Colonic mucosa (tissue), 4 donors: ENCODE measurements at regions not wholly inside any gene's neighbourhood (a gene's known extent, or its start where the extent isn't known, plus 50 kb on each side); places are given as distances from the start of the nearest gene placed in this dataset.

ENCODE experiments used
- DNase-seq: peaks from one replicate; pipeline ENCODE4 v3.0.0-alpha.2; 2020
- H3K27ac ChIP-seq: fragments of 200-600 bp; one replicate; pipeline ENCODE4 v1.8.0; 2021
- H3K27me3 ChIP-seq: fragments of 200-600 bp; one replicate; pipeline ENCODE4 v1.8.0; 2021
- H3K36me3 ChIP-seq: fragments of 200-600 bp; one replicate; pipeline ENCODE4 v1.8.0; 2021
- H3K4me1 ChIP-seq: fragments of 200-600 bp; one replicate; pipeline ENCODE4 v1.8.0; 2021; ENCODE audit warnings: mild to moderate bottlenecking
- H3K4me3 ChIP-seq: fragments of 200-600 bp; one replicate; pipeline ENCODE4 v1.8.0; 2021
- H3K9ac ChIP-seq, 2 donors: one replicate each; pipeline ENCODE4 v1.7.0; 2013; ENCODE audit warnings: control low read depth in 2 of 2, low read depth in 2 of 2, low read length in 2 of 2
- H3K9me3 ChIP-seq: fragments of 200-600 bp; one replicate; pipeline ENCODE4 v1.8.0; 2021
- intact Hi-C: fragments of 100-400 bp; cut with DNase I; formaldehyde crosslinking; loops from one replicate; pipeline ENCODE4 v1.14.1; 2022
- TF ChIP-seq, protein P1 (sequence below): fragments of 200-600 bp; IDR thresholded peaks from one replicate; pipeline ENCODE4 v1.8.0; 2022; ENCODE audit warnings: antibody characterized with exemption, mild to moderate bottlenecking
- donor health status: healthy.
- donor health status: DM: no; HTN: no; CAD: no.
- donor health status: DM: no; HTN: no; CAD: no.

DNA sequence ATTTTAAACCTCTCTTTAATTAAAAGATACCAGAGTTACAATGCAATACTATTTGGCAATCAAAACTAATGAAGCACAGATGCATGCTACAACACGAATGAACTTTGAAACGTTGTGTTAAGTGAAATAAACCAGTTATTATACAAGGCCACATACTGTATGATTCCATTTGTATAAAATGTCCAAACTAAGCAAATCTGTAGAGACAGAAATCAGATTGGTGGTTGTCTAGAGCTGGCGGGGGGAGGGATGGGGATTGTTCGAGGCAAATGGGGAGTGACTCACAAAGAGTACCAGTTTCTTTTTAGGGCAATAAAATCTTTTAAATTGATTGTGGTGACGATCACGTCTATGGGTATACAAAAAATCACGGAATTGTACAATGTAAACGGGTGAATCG lies 677.0 kb downstream of the NTRK3 start:
- intact Hi-C loops, result no loop called here
- H3K9me3 ChIP-seq, result no peaks in the 10 kb centered on the region
- H3K4me1 ChIP-seq, result no peaks in the 10 kb centered on the region
- no peak overlapping the region for H3K27ac ChIP-seq
- H3K36me3 ChIP-seq, result no peaks in the 10 kb centered on the region
- no peak for DNase-seq
- no peak overlapping the region for H3K4me3 ChIP-seq
- H3K9ac ChIP-seq, result no peak overlapping the region
- TF ChIP-seq, protein P1, sequence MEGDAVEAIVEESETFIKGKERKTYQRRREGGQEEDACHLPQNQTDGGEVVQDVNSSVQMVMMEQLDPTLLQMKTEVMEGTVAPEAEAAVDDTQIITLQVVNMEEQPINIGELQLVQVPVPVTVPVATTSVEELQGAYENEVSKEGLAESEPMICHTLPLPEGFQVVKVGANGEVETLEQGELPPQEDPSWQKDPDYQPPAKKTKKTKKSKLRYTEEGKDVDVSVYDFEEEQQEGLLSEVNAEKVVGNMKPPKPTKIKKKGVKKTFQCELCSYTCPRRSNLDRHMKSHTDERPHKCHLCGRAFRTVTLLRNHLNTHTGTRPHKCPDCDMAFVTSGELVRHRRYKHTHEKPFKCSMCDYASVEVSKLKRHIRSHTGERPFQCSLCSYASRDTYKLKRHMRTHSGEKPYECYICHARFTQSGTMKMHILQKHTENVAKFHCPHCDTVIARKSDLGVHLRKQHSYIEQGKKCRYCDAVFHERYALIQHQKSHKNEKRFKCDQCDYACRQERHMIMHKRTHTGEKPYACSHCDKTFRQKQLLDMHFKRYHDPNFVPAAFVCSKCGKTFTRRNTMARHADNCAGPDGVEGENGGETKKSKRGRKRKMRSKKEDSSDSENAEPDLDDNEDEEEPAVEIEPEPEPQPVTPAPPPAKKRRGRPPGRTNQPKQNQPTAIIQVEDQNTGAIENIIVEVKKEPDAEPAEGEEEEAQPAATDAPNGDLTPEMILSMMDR, result no peak
- H3K27me3 ChIP-seq, result no peaks in the 10 kb centered on the region

DNA sequence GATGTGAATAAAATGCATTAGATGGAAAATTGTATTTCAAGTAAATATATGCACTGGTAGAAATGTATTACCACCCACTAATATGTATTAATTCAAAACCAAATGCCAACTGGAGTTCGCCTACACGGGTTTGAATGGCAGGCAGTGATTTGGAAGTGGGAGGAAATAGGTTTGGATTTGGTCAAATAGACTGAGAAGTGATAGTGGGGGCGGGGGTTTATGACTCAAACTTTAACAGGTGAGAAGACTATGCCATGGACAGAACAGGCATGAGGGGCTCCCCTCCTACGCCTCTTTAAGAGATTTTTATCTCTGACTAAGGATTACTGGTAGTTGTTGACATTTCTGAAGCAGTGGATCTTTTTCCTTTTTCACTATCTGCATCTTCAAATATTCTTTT lies 677.8 kb downstream of the NTRK3 start:
- DNase-seq, result no peak
- H3K9ac ChIP-seq, result no peak overlapping the region
- no peak overlapping the region for H3K4me3 ChIP-seq
- H3K4me1 ChIP-seq, result no peaks in the 10 kb centered on the region
- TF ChIP-seq, protein P1, result no peak
- H3K36me3 ChIP-seq, result no peaks in the 10 kb centered on the region
- H3K9me3 ChIP-seq, result no peaks in the 10 kb centered on the region
- intact Hi-C loops, result no loop called here
- no peaks in the 10 kb centered on the region for H3K27me3 ChIP-seq
- H3K27ac ChIP-seq, result no peak overlapping the region

DNA sequence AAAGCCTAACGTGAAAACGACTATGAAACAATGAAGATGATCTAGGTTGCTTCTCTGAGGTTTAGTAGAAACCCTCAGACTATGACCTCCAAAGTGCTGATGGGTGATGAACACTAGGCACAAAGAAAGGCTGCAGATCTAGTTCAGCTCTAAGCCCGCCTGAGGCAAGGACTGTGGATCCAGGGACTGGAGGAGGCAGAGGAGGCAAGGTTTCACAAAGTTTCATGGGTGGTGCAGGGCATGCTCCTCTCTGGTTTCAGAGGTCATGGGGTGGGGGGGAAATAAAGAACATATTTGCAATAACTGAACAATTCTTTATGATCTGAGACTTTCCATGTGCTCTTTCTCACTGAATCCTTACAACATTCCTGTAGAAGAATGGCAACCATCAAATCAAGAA lies 679.2 kb downstream of the NTRK3 start:
- Histone ChIP-seq H3K9me3 (no peaks in the 10 kb centered on the region), H3K4me1 (no peaks in the 10 kb centered on the region), H3K27me3 (no peaks in the 10 kb centered on the region), H3K9ac (no peak overlapping the region), H3K27ac (no peak overlapping the region), H3K36me3 (no peaks in the 10 kb centered on the region), H3K4me3 (no peak overlapping the region)
- intact Hi-C loops, result no loop called here
- TF ChIP-seq, protein P1, result no peak
- DNase-seq, result no peak

DNA sequence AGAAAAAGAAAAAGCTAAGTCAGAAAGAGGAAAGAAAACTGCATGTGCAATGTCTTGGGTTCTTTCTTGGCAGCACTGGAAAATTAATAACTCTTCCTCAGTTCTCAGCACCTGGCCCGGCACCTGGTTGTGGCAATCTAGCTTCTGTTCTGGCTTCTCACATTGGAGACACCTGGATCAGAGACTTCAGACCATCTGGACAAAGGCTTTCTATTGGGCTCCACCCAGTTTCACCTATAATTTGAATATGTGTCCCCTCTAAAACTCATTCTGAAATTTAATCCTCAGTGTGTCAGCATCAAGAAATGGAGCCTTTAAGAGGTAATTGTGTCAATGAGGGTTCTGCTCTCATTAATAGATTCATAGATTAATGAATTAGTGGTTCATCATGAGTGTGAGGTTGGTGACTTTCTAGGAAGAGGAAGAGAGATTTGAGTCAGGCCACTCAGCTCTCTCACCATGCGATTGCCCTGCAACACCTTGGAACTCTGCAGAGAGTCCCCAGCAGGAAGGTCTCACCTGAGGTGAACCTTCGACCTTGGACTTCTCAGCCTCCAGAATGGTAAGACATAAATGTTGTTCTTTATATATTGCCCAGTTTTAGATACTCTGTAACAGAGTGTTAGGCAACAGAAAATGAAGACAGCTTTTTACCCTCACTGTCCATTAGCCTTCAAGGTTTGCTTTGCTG lies 679.9 kb downstream of the NTRK3 start:
- intact Hi-C loops, result no loop called here
- TF ChIP-seq, protein P1, result no peak
- DNase-seq, result no peak
- no peak overlapping the region for H3K4me3 ChIP-seq
- no peaks in the 10 kb centered on the region for H3K9me3 ChIP-seq
- H3K36me3 ChIP-seq, result no peaks in the 10 kb centered on the region
- H3K27me3 ChIP-seq, result no peaks in the 10 kb centered on the region
- H3K4me1 ChIP-seq, result no peaks in the 10 kb centered on the region
- no peak overlapping the region for H3K27ac ChIP-seq
- H3K9ac ChIP-seq, result no peak overlapping the region

DNA sequence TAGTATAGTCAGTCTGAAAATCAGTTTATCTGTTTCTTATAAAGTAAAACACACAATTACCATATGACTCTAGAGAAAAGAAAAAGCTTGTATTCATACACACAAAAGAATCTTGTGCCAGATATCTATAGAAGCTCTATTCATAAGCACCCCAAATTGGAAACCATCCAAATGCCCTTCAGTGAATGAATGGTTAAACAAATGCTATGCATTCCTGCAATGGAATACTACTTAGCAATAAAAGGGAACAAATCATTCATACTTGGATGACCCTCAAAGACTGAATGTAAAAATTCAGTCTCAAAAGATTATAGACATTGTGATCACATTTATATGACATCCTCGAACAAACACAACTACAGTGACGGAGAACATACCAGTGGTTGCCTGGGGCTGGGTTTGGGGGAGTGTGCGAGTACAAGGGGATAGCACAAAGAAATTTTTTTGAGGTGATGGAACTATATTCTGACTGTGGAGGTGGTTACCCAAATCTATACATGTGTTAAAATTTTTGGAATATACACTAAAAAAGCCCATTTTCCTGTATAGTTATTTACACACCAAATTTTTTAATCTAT lies 680.6 kb downstream of the NTRK3 start:
- DNase-seq, result no peak
- Histone ChIP-seq H3K9me3 (no peaks in the 10 kb centered on the region), H3K36me3 (no peaks in the 10 kb centered on the region), H3K9ac (no peak overlapping the region), H3K27ac (no peak overlapping the region), H3K4me3 (no peak overlapping the region), H3K4me1 (no peaks in the 10 kb centered on the region), H3K27me3 (no peaks in the 10 kb centered on the region)
- TF ChIP-seq, protein P1, result no peak
- intact Hi-C loops, result no loop called here
